GM13977 (cell line): ENCODE measurements at regions not wholly inside any gene's neighbourhood (a gene's known extent, or its start where the extent isn't known, plus 50 kb on each side); places are given as distances from the start of the nearest gene placed in this dataset.

ENCODE experiments used
- DNase-seq: peaks from one replicate; pipeline ENCODE4 v3.0.0; 2012; ENCODE audit warnings: low spot score
- CTCF ChIP-seq: IDR thresholded peaks from 2 replicates; pipeline ENCODE4 v1.5.1; 2012; ENCODE audit warnings: mild to moderate bottlenecking, control low read depth; ENCODE audit not compliant: insufficient read depth; ENCODE audit errors: extremely low read depth, missing control alignments
- in situ Hi-C: fragments of 300-500 bp; cut with MboI; formaldehyde crosslinking; loops from one replicate; pipeline ENCODE4 v1.12.0; 2022; ENCODE audit warnings: low sequenced_read_pairs, low pct_unique_long_range_greater_than_20kb, mixed read lengths, inconsistent platforms; ENCODE audit not compliant: unreplicated experiment

GRCh38 chr16:88302666-88303065, 80.1 kb upstream of the ZNF469 start:
- TF ChIP-seq CTCF = no peak
- in situ Hi-C loops = no loop called here
- no peak for DNase-seq

- no peak for DNase-seq
- TF ChIP-seq CTCF = no peak
- in situ Hi-C loops = no loop called here
These were observed 79.4 kb upstream of the ZNF469 start for GRCh38 chr16:88303405-88303804.

GRCh38 chr16:88303890-88304819, 78.6 kb upstream of the ZNF469 start:
- no peak for TF ChIP-seq CTCF
- in situ Hi-C loops = no loop called here
- DNase-seq = no peak

- DNase-seq = no peak
- TF ChIP-seq CTCF = no peak
- in situ Hi-C loops = no loop called here
These were observed 77.6 kb upstream of the ZNF469 start for GRCh38 chr16:88305176-88305575.

- no peak for DNase-seq
- TF ChIP-seq CTCF = no peak
- in situ Hi-C loops = no loop called here
These were observed 76.3 kb upstream of the ZNF469 start for GRCh38 chr16:88306411-88306810.

GRCh38 chr16:88306860-88307545, 75.8 kb upstream of the ZNF469 start:
- in situ Hi-C loops = no loop called here
- TF ChIP-seq CTCF = no peak
- no peak for DNase-seq
